Mesendoderm (in vitro differentiated cells): ENCODE measurements at regions not wholly inside any gene's neighbourhood (a gene's known extent, or its start where the extent isn't known, plus 50 kb on each side); places are given as distances from the start of the nearest gene placed in this dataset.
"Not testable (repeated sequence)": the region's sequence is repeated elsewhere in the genome, so short reads cannot be mapped to it uniquely, and the experiment has no call there.

Source experiments
- DNase-seq: peaks from one replicate; pipeline ENCODE4 v3.0.0; 2013
- H2AK5ac ChIP-seq: 2 replicates; pipeline ENCODE4 v1.6.1; 2013; ENCODE audit warnings: low read length, inconsistent platforms
- H2BK120ac ChIP-seq: 2 replicates; pipeline ENCODE4 v1.6.1; 2013; ENCODE audit warnings: low read depth, mild to moderate bottlenecking, low read length, moderate library complexity, mixed read lengths
- H2BK15ac ChIP-seq: replicated peaks from 2 replicates; pipeline ENCODE4 v1.6.1; 2013; ENCODE audit warnings: low read depth, mild to moderate bottlenecking, moderate library complexity
- H2BK5ac ChIP-seq: 2 replicates; pipeline ENCODE4 v1.6.1; 2013; ENCODE audit warnings: low read length, inconsistent platforms
- H3K18ac ChIP-seq: 2 replicates; pipeline ENCODE4 v1.6.1; 2013; ENCODE audit warnings: mild to moderate bottlenecking, low read length, mixed read lengths
- H3K23ac ChIP-seq: one replicate; pipeline ENCODE4 v1.6.1; 2013; ENCODE audit warnings: low read length
- H3K27ac ChIP-seq: 2 replicates; pipeline ENCODE4 v1.5.1; 2013; ENCODE audit warnings: low read depth, mild to moderate bottlenecking, inconsistent platforms, low read length, moderate library complexity
- H3K27me3 ChIP-seq: 2 replicates; pipeline ENCODE4 v1.6.1; 2013; ENCODE audit warnings: low read length, control low read depth, mild to moderate bottlenecking, inconsistent platforms; ENCODE audit not compliant: insufficient read depth, poor library complexity
- H3K36me3 ChIP-seq: 2 replicates; pipeline ENCODE4 v1.6.1; 2013; ENCODE audit warnings: low read length, inconsistent platforms; ENCODE audit not compliant: control insufficient read depth, insufficient read depth
- H3K4ac ChIP-seq: one replicate; pipeline ENCODE4 v1.6.1; 2013; ENCODE audit warnings: low read depth, mild to moderate bottlenecking, low read length, moderate library complexity
- H3K4me1 ChIP-seq: 2 replicates; pipeline ENCODE4 v1.6.1; 2013; ENCODE audit warnings: low read depth, low read length, inconsistent platforms; ENCODE audit not compliant: control insufficient read depth
- H3K4me2 ChIP-seq: 2 replicates; pipeline ENCODE4 v1.6.1; 2013; ENCODE audit warnings: low read length
- H3K4me3 ChIP-seq: 2 replicates; pipeline ENCODE4 v1.5.1; 2013; ENCODE audit warnings: mild to moderate bottlenecking, low read length
- H3K56ac ChIP-seq: one replicate; pipeline ENCODE4 v1.6.1; 2013; ENCODE audit warnings: low read length
- H3K79me1 ChIP-seq: 2 replicates; pipeline ENCODE4 v1.6.1; 2013; ENCODE audit warnings: low read length, inconsistent platforms
- H3K79me2 ChIP-seq: 2 replicates; pipeline ENCODE4 v1.6.1; 2013; ENCODE audit warnings: mild to moderate bottlenecking, low read length; ENCODE audit not compliant: control insufficient read depth, insufficient read depth
- H3K9ac ChIP-seq: 2 replicates; pipeline ENCODE4 v1.6.1; 2013; ENCODE audit warnings: low read length, inconsistent platforms
- H4K5ac ChIP-seq: one replicate; pipeline ENCODE4 v1.6.1; 2013; ENCODE audit warnings: low read length
- H4K8ac ChIP-seq: one replicate; pipeline ENCODE4 v1.6.1; 2013; ENCODE audit warnings: low read depth, mild to moderate bottlenecking, control low read depth, low read length, moderate library complexity
- WGBS: extraction: QIAGEN DNeasy Blood & Tissue Kit; methylation state at CpG from one replicate; pipeline ENCODE4 v1.1.7; 2013; ENCODE audit warnings: low lambda C conversion rate, missing lambda C conversion rate; ENCODE audit not compliant: insufficient coverage; ENCODE audit errors: extremely low coverage; 5-methylcytosine and 5-hydroxymethylcytosine counted together

DNA sequence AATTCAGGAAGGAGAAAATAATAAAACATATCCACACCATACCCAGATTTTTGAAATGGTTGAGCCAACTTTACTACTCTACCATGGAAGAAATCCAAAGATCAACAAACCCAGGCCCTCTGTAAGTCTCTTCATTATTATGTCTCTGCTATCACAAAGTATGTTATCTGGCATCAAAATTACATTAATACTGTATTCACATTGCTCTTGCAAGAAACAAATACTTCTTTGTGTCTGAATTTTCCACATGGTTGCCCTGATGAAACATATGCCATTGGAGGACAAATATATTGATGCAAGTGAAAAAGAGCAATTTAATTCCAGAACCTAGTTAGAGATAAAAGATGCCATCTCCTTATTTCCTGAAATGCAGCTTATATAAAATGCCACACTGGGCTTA, 204.0 kb downstream of the FZD1 start:
- Histone ChIP-seq H3K79me2 (no peaks in the 10 kb centered on the region), H3K4ac (no peak overlapping the region), H4K5ac (no peak overlapping the region), H3K56ac (no peak overlapping the region), H3K27ac (no peak overlapping the region), H3K4me3 (no peak overlapping the region), H3K4me2 (no peak overlapping the region), H2BK5ac (no peak overlapping the region), H3K23ac (no peak overlapping the region), H3K9ac (no peak overlapping the region), H3K36me3 (no peaks in the 10 kb centered on the region), H2BK15ac (no peak overlapping the region), H3K79me1 (no peaks in the 10 kb centered on the region), H2BK120ac (no peak overlapping the region), H3K27me3 (no peaks in the 10 kb centered on the region), H2AK5ac (no peak overlapping the region), H3K4me1 (no peaks in the 10 kb centered on the region), H3K18ac (no peak overlapping the region), H4K8ac (no peak overlapping the region)
- DNase-seq, result no peak

DNA sequence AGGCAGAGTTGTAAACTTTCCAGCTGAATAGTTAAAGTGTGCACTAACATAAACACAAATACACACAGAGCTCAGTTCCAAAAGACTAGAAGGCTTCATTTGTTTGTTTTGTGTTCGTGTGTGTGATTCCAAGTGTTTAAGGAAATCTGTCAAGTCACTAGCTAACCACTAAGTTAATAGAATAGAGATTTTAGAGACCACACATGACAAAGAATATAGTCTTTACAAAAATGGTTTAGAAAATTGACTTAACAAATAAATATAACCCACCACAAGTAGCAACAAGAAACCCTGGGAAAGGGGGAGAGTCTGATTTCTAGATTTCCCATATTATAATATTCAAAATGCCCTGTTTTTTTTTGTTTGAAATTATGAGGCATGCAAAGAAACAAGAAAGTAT, 209.4 kb downstream of the FZD1 start:
- no peak overlapping the region for H2AK5ac ChIP-seq
- no peaks in the 10 kb centered on the region for H3K79me1 ChIP-seq
- H3K4ac ChIP-seq, result no peak overlapping the region
- no peak overlapping the region for H2BK5ac ChIP-seq
- H3K18ac ChIP-seq, result no peak overlapping the region
- H4K8ac ChIP-seq, result no peak overlapping the region
- H3K4me2 ChIP-seq, result no peak overlapping the region
- H2BK120ac ChIP-seq, result no peak overlapping the region
- H4K5ac ChIP-seq, result no peak overlapping the region
- DNase-seq, result no peak
- no peak overlapping the region for H3K27ac ChIP-seq
- no peak overlapping the region for H3K4me3 ChIP-seq
- no peaks in the 10 kb centered on the region for H3K27me3 ChIP-seq
- no peak overlapping the region for H3K9ac ChIP-seq
- no peak overlapping the region for H3K23ac ChIP-seq
- no peak overlapping the region for H3K56ac ChIP-seq
- no peaks in the 10 kb centered on the region for H3K79me2 ChIP-seq
- no peaks in the 10 kb centered on the region for H3K4me1 ChIP-seq
- H2BK15ac ChIP-seq, result no peak overlapping the region
- no CpG with 5 or more reads among the region's 1 CpG for WGBS
- no peaks in the 10 kb centered on the region for H3K36me3 ChIP-seq

DNA sequence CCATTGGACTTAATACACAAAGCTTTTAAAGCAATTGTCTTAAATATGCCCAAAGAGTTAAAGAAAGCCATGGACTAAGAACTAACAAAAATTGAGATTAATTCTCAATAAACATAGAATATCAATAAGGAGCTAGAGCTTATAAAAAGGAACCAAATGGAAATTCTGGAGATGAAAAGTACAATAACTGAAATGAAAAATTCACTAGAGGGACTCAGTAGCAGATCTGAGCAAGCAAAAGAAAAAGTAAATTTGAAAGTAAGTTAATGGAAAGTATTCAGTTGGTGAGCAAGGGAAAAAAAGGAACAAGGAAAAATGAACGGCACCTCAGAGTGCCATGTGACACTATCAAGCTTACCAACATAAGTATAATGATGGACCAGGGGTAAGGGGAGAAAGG, 209.8 kb downstream of the FZD1 start:
- Histone ChIP-seq H2BK5ac (no peak overlapping the region), H3K56ac (no peak overlapping the region), H3K23ac (no peak overlapping the region), H3K18ac (no peak overlapping the region), H3K79me2 (no peaks in the 10 kb centered on the region), H3K4me3 (no peak overlapping the region), H3K4ac (no peak overlapping the region), H3K27me3 (no peaks in the 10 kb centered on the region), H2BK15ac (no peak overlapping the region), H3K9ac (no peak overlapping the region), H3K36me3 (no peaks in the 10 kb centered on the region), H2AK5ac (no peak overlapping the region), H3K27ac (no peak overlapping the region), H3K4me1 (no peaks in the 10 kb centered on the region), H3K79me1 (no peaks in the 10 kb centered on the region), H4K5ac (no peak overlapping the region), H3K4me2 (no peak overlapping the region), H2BK120ac (no peak overlapping the region), H4K8ac (no peak overlapping the region)
- no peak for DNase-seq
- no CpG with 5 or more reads among the region's 1 CpG for WGBS

DNA sequence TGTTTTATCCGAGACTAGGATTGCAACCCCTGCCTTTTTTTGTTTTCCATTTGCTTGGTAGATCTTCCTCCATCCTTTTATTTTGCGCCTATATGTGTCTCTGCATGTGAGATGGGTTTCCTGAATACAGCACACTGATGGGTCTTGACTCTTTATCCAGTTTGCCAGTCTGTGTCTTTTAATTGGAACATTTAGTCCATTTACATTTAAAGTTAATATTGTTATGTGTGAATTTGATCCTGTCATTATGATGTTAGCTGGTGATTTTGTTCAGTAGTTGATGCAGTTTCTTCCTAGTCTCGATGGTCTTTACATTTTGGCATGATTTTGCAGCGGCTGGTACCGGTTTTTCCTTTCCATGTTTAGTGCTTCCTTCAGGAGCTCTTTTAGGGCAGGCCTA, 216.2 kb downstream of the FZD1 start:
- not testable (repeated sequence) for H3K23ac ChIP-seq

DNA sequence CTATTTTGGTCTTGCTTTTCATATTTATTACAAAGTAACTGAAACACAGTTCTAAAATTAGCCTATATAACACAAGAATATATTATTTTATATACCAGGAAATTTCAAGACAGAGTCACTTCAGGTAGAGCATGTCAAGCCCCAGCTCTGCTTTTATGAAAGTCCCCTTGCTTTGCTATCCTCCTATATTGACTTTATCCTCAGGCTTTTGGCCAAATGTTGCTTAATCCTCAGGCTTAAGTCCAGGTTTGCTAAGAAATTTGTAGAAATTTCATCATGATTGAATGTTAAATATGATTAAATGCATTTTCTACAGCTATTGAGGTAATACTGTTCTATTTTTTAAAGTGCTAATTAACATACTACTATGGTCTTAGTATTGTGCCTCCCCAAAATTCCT, 227.6 kb downstream of the FZD1 start:
- Histone ChIP-seq H3K4ac (no peak overlapping the region), H3K18ac (no peak overlapping the region), H2BK120ac (no peak overlapping the region), H4K5ac (no peak overlapping the region), H3K4me2 (no peak overlapping the region), H3K56ac (no peak overlapping the region), H3K23ac (no peak overlapping the region), H2AK5ac (no peak overlapping the region), H2BK15ac (no peak overlapping the region), H3K27me3 (no peaks in the 10 kb centered on the region), H3K36me3 (no peaks in the 10 kb centered on the region), H3K4me1 (no peaks in the 10 kb centered on the region), H4K8ac (no peak overlapping the region), H3K27ac (no peak overlapping the region), H3K79me1 (no peaks in the 10 kb centered on the region), H3K79me2 (no peaks in the 10 kb centered on the region), H3K4me3 (no peak overlapping the region), H3K9ac (no peak overlapping the region), H2BK5ac (no peak overlapping the region)
- DNase-seq, result no peak

More for the DNA sequence above, 216.2 kb downstream of the FZD1 start:
- H3K4me2 ChIP-seq, H2BK15ac ChIP-seq, H3K79me1 ChIP-seq, H2AK5ac ChIP-seq, H3K36me3 ChIP-seq, H3K56ac ChIP-seq, H2BK120ac ChIP-seq, H4K5ac ChIP-seq, DNase-seq, H2BK5ac ChIP-seq, H3K27me3 ChIP-seq, H3K18ac ChIP-seq, H3K4ac ChIP-seq, H3K27ac ChIP-seq, H3K9ac ChIP-seq, H3K4me1 ChIP-seq, H3K4me3 ChIP-seq, H3K79me2 ChIP-seq, H4K8ac ChIP-seq: not testable (repeated sequence)
- no CpG with 5 or more reads among the region's 5 CpGs for WGBS

DNA sequence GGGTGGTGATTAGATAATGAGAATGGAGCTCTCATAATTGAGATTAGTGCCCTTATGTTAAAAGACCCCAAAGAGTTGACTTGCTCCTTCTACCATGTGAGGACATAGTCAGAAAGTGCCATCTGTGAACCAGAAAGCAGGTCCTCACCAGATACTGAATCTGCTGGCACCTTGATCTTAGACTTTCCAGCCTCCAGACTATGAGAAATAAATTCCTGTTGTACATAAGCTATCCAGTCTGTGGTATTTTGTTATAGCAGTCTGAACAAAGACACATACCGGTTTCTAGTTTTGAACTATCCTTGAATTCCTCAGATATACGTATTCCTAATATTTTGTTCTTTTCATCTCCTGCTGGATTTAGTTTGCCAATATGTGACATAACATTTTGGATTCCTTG, 228.1 kb downstream of the FZD1 start:
- no peaks in the 10 kb centered on the region for H3K79me1 ChIP-seq
- no peak overlapping the region for H3K27ac ChIP-seq
- no peak overlapping the region for H3K18ac ChIP-seq
- H3K79me2 ChIP-seq, result no peaks in the 10 kb centered on the region
- H3K36me3 ChIP-seq, result no peaks in the 10 kb centered on the region
- H3K9ac ChIP-seq, result no peak overlapping the region
- H4K8ac ChIP-seq, result no peak overlapping the region
- H2BK120ac ChIP-seq, result no peak overlapping the region
- no peaks in the 10 kb centered on the region for H3K4me1 ChIP-seq
- no peak overlapping the region for H2BK5ac ChIP-seq
- H2BK15ac ChIP-seq, result no peak overlapping the region
- H3K56ac ChIP-seq, result no peak overlapping the region
- no peak for DNase-seq
- H3K23ac ChIP-seq, result no peak overlapping the region
- H3K27me3 ChIP-seq, result no peaks in the 10 kb centered on the region
- no peak overlapping the region for H3K4me3 ChIP-seq
- no CpG with 5 or more reads among the region's 2 CpGs for WGBS
- H2AK5ac ChIP-seq, result no peak overlapping the region
- H4K5ac ChIP-seq, result no peak overlapping the region
- no peak overlapping the region for H3K4ac ChIP-seq
- no peak overlapping the region for H3K4me2 ChIP-seq
